GM13977 (cell line): ENCODE measurements at regions not wholly inside any gene's neighbourhood (a gene's known extent, or its start where the extent isn't known, plus 50 kb on each side); places are given as distances from the start of the nearest gene placed in this dataset.
"Not testable (repeated sequence)": the region's sequence is repeated elsewhere in the genome, so short reads cannot be mapped to it uniquely, and the experiment has no call there.

Source experiments
- DNase-seq: peaks from one replicate; pipeline ENCODE4 v3.0.0; 2012; ENCODE audit warnings: low spot score
- CTCF ChIP-seq: IDR thresholded peaks from 2 replicates; pipeline ENCODE4 v1.5.1; 2012; ENCODE audit warnings: mild to moderate bottlenecking, control low read depth; ENCODE audit not compliant: insufficient read depth; ENCODE audit errors: extremely low read depth, missing control alignments
- in situ Hi-C: fragments of 300-500 bp; cut with MboI; formaldehyde crosslinking; loops from one replicate; pipeline ENCODE4 v1.12.0; 2022; ENCODE audit warnings: low sequenced_read_pairs, low pct_unique_long_range_greater_than_20kb, mixed read lengths, inconsistent platforms; ENCODE audit not compliant: unreplicated experiment

GRCh38 chr21:28025111-28025510 is 967.6 kb downstream of the LTN1 start:
- no peak for TF ChIP-seq CTCF
- in situ Hi-C loops: no loop called here
- no peak for DNase-seq

- no peak for TF ChIP-seq CTCF
- DNase-seq: no peak
- in situ Hi-C loops: no loop called here
Observed at GRCh38 chr21:28018741-28019669, 973.7 kb downstream of the LTN1 start.

GRCh38 chr21:28018213-28018612 is 974.5 kb downstream of the LTN1 start:
- in situ Hi-C loops: no loop called here
- no peak for DNase-seq
- TF ChIP-seq CTCF: no peak

- in situ Hi-C loops: no loop called here
- TF ChIP-seq CTCF: no peak
- no peak for DNase-seq
Observed at GRCh38 chr21:28016571-28016970, 976.1 kb downstream of the LTN1 start.

GRCh38 chr21:28013123-28013522 is 979.6 kb downstream of the LTN1 start:
- in situ Hi-C loops, DNase-seq: not testable (repeated sequence)

GRCh38 chr21:28011970-28012369 is 980.7 kb downstream of the LTN1 start:
- DNase-seq, in situ Hi-C loops: not testable (repeated sequence)

GRCh38 chr21:28008245-28008644 is 984.4 kb downstream of the LTN1 start:
- in situ Hi-C loops, DNase-seq: not testable (repeated sequence)

- DNase-seq, in situ Hi-C loops: not testable (repeated sequence)
Observed at GRCh38 chr21:28003627-28004026, 989.0 kb downstream of the LTN1 start.

- DNase-seq, in situ Hi-C loops: not testable (repeated sequence)
Observed at GRCh38 chr21:27996906-27997305, 995.8 kb downstream of the LTN1 start.

- DNase-seq, in situ Hi-C loops: not testable (repeated sequence)
Observed at GRCh38 chr21:27984663-27985325, 1007.9 kb downstream of the LTN1 start.

- DNase-seq, in situ Hi-C loops: not testable (repeated sequence)
Observed at GRCh38 chr21:27979446-27979845, 1012.6 kb upstream of the ADAMTS5 start.
